Keratinocyte (primary cell): ENCODE measurements at regions not wholly inside any gene's neighbourhood (a gene's known extent, or its start where the extent isn't known, plus 50 kb on each side); places are given as distances from the start of the nearest gene placed in this dataset.
"Not testable (repeated sequence)": the region's sequence is repeated elsewhere in the genome, so short reads cannot be mapped to it uniquely, and the experiment has no call there.

Experiments used
- EZH2 ChIP-seq: IDR thresholded peaks from one replicate; pipeline ENCODE4 v1.6.1; 2012; ENCODE audit warnings: inconsistent platforms, mild to moderate bottlenecking, low read length, moderate library complexity
- TF ChIP-seq, protein P1 (sequence below), 3 experiments: IDR thresholded peaks in 1 of 3; conservative IDR thresholded peaks in 1 of 3; optimal IDR thresholded peaks in 1 of 3; 2 replicates in 2 of 3; 3 replicates in 1 of 3; pipeline versions ENCODE3 to v1.5.1; 2011; ENCODE audit warnings: low read length in 3 of 3, mild to moderate bottlenecking in 3 of 3, moderate library complexity in 2 of 3, control low read depth in 1 of 3, inconsistent platforms in 1 of 3; ENCODE audit not compliant: insufficient read depth in 2 of 3; ENCODE audit errors: extremely low read depth in 1 of 3

DNA sequence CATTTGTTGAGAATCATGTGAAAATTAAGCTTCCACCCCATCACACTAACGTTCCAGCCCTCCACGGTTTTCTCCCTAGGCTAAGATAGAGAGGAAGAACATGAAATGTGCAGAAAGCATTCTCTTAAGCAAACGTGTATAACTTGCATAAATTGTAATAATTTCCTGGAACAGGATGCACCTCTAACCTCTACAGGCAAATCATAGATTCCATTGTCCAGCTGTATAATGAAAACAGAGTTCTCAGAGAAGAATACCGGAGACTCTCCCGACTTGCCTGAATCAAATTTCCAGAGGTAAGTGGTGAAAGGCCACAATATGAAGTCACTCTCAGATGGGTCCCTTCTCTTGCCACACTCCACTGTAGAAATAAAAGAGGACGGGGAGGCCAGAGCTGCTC, 87.7 kb downstream of the PPIAL4A start:
- TF ChIP-seq, protein P1, sequence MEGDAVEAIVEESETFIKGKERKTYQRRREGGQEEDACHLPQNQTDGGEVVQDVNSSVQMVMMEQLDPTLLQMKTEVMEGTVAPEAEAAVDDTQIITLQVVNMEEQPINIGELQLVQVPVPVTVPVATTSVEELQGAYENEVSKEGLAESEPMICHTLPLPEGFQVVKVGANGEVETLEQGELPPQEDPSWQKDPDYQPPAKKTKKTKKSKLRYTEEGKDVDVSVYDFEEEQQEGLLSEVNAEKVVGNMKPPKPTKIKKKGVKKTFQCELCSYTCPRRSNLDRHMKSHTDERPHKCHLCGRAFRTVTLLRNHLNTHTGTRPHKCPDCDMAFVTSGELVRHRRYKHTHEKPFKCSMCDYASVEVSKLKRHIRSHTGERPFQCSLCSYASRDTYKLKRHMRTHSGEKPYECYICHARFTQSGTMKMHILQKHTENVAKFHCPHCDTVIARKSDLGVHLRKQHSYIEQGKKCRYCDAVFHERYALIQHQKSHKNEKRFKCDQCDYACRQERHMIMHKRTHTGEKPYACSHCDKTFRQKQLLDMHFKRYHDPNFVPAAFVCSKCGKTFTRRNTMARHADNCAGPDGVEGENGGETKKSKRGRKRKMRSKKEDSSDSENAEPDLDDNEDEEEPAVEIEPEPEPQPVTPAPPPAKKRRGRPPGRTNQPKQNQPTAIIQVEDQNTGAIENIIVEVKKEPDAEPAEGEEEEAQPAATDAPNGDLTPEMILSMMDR (optimal IDR thresholded peaks at IDR 0.05 in 1 of 3, IDR thresholded peaks at IDR 0.05 in 1 of 3, conservative IDR thresholded peaks at IDR 0.05 in 1 of 3; ENCODE audit: extremely low read depth in 1 of 3, insufficient read depth in 2 of 3, low read length in 3 of 3) = not testable (repeated sequence)
- TF ChIP-seq EZH2 = not testable (repeated sequence)
